HG03354 (cell line): ENCODE measurements at regions not wholly inside any gene's neighbourhood (a gene's known extent, or its start where the extent isn't known, plus 50 kb on each side); places are given as distances from the start of the nearest gene placed in this dataset.
"Not testable (repeated sequence)": the region's sequence is repeated elsewhere in the genome, so short reads cannot be mapped to it uniquely, and the experiment has no call there.

Experiments
- ATAC-seq: cut with Tn5 transposase; IDR thresholded peaks from one replicate; pipeline ENCODE4 v1.9.1; 2021; ENCODE audit warnings: mild to moderate bottlenecking; ENCODE audit not compliant: unreplicated experiment, poor library complexity, severe bottlenecking

DNA sequence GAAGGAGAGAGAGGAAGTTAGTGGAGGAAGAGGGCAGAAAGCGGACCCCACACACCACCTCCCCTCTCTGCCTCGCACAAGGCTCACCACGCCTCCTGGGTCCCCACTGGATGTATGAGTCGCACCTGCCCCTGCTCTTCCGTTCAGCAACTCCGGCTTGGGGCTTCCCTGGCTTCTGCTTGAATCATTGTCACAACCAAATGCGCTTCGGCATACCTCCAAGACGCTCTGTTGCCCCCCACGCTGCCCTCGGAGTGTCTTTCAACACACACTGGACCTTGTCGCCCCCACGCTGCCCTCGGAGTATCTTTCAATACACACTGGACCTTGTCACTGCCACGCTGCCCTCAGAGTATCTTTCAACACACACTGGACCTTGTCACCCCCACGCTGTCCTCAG is 247.2 kb downstream of the TEX29 start:
- ATAC-seq: no peak

GRCh38 chr13:111568290-111568689 is 247.8 kb downstream of the TEX29 start:
- ATAC-seq: no peak

DNA sequence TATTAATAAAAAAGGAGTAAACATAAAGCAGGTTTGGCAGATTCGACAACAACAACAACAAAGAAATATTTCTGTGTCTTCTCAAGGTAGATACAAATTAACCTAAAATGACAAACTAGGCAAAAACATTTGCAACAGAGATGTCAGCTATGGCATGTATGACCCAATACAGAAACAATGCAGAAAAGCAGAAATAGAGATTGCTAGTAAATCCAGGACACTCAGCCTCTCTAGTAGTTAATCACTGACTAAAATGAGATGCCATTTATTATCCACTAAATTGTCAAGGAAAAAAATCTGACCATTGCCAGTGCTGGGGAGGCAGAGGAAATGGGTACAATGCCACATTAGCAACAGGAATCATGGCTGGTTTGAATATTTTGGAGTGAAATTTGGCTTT is 250.5 kb downstream of the TEX29 start:
- ATAC-seq: no peak

- no peak for ATAC-seq
Measured at GRCh38 chr13:111572956-111573761, 252.7 kb downstream of the TEX29 start.

DNA sequence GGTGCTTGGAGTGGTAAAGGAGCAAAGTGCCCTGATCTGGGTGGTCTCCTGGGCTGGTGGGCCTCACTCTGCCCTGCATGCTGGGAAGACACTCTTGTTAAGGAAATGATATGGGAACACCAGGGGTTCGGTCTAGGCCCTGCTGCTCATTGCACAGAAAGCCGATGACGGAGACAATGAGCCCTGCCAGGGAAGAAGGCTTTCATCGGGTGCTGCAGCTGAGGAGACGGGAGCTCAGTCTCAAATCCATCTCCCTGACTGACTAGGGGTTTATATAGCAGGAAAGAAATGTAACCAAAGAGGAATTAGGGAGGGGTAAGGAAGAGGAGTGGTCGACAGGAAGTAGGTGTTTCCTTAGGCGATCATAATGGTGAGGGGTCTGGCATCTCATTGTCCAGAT is 253.4 kb downstream of the TEX29 start:
- no peak for ATAC-seq

- ATAC-seq: no peak
Measured at GRCh38 chr13:111575276-111575675, 254.8 kb downstream of the TEX29 start.

- no peak for ATAC-seq
Measured at GRCh38 chr13:111575719-111576118, 255.3 kb downstream of the TEX29 start.

DNA sequence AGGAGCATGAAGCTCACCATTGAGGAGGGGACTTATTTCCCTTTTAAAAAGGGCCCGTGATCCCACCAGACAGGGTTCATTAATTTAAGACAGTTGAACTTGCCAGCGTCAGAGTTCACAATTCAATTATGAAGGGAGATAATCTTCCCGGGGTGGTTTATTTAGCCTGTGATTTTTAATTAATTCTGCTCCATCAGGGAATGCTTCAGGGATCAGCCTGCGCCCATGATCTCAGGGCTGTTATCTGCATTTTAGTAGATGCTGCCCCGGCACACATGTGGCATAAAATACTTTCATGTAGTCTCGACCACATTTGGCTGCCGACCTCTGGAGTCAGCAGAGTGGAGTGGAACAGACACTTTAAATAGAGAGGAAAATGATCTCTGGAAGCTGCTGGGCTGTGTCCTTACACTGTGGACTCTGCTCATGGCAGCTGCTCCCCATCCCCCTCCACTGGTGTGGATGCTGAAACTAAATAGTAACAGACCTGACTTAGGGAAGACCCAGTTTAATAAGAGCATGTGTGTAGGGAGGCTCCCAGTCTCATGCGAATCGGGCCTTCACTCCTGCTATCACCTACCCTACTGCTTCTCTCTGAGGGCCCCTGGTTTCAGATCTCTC is 256.9 kb downstream of the TEX29 start:
- no peak for ATAC-seq

GRCh38 chr13:111577956-111578605 is 257.6 kb downstream of the TEX29 start:
- ATAC-seq: no peak

DNA sequence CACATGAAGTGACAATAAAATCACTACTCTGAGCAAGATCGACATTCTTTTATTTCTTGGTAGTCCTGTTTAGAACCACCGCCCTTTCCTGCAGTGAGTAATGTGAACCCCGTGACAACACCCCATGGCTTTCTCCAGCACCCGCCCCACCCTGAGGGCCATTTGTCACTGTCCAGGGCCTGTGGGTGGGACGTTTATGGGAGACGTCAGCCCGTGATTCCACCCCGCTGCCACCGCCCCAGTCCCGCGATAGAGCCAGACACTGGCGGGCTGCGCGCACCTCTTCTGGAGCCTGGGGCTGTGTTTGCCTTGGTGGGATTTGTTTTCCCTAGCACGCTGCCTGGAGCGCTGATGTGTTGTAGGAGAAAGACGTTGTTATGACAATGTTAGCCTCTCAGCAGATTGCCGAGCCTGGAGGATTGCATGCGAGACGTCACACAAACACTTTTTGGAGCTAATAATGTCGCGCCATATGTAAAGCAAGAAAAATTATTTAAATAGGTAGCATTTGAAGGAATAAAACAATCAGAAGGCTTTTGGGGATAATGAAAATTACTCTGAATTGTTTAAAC is 263.7 kb downstream of the TEX29 start:
- no peak for ATAC-seq

DNA sequence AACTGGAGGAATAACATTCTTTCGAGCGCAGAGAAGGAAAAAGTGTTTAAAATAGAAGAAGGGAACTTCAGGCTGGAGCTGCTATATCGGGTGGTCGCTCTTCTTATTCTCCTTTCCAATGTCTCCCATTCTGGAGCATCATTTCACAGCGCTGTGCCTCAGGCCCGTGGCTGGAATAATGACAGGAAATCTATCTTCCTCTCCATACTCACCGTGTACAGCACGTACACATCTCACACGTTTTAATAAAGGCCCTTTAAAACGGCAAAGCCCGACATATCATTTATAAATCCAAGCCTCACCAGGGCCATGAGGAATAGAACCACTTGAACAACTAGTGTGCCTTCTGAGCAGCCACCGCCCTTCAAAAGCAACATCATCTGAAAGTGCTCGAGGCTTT is 264.4 kb downstream of the TEX29 start:
- ATAC-seq: no peak

DNA sequence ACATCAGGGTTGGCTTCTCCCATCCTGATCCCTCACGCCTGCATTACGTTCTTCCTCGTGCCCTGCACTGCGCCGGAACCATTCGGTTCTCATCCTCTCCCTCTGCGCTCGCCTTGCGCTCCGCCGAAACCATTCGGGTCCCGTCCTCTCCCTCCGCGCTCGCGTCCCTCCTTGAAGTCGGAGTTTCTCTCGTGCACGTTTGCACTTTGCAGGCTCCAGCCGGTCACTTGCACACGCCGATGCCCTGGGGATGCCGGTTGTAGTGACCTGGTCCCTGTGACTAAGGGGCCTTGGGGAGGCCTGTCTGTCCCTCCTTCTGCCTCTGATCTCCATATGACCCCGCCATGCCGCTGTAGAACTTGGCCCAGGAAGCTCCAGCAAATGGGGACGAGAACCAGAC is 265.8 kb downstream of the TEX29 start:
- no peak for ATAC-seq

- no peak for ATAC-seq
Measured at GRCh38 chr13:111587249-111587648, 266.8 kb downstream of the TEX29 start.

GRCh38 chr13:111589321-111589720 is 268.9 kb downstream of the TEX29 start:
- ATAC-seq: no peak

- ATAC-seq: no peak
Measured at GRCh38 chr13:111589992-111590391, 269.6 kb downstream of the TEX29 start.

DNA sequence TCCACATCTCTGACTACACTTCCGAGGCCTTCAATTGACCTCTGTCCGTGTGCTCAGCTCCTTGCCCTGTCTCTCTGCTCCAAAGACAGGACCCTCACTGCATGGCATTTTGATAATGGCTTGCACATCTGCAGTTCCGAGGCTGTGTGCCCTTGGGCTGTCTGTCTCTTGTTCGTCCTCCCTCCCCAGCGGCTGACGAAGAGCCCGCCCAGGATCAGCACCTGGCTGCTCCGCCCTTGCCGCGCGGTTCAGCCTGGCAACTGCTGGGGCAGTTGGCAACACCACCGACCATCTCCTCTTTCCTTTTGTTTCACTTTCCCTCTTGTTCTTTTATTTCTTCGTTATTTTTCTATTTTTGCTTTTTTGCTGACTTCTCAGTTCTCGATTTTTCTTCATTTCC is 270.4 kb downstream of the TEX29 start:
- no peak for ATAC-seq

- not testable (repeated sequence) for ATAC-seq
Measured at GRCh38 chr13:111593490-111593889, 273.0 kb downstream of the TEX29 start.

- no peak for ATAC-seq
Measured at GRCh38 chr13:111594606-111595005, 274.2 kb downstream of the TEX29 start.

- no peak for ATAC-seq
Measured at GRCh38 chr13:111595276-111595675, 274.8 kb downstream of the TEX29 start.

DNA sequence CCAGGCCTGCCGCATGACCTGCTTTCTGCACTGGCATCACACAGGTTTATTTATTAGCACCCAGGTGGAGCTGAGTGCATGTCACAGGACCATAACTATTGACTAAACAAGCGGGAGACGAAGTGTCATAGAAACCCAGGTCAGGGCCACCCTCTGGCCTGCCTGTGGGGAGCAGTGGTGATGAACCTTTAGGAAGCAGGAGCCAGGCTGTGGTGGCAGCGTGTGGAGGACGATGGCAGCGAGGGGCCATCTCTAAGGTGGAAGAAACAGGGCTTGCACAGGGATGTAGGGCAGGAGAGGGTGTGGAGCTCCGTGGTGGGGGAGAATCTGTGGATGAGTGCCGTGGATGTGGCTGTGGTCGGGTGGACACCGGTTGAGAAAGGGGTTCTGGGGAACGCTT is 275.3 kb downstream of the TEX29 start:
- ATAC-seq: no peak

- ATAC-seq: no peak
Measured at GRCh38 chr13:111597191-111597611, 276.8 kb downstream of the TEX29 start.
